GM11168 (cell line): ENCODE measurements at regions not wholly inside any gene's neighbourhood (a gene's known extent, or its start where the extent isn't known, plus 50 kb on each side); places are given as distances from the start of the nearest gene placed in this dataset.
"Not testable (repeated sequence)": the region's sequence is repeated elsewhere in the genome, so short reads cannot be mapped to it uniquely, and the experiment has no call there.

Experiments
- in situ Hi-C: fragments of 300-500 bp; cut with MboI; formaldehyde crosslinking; loops from one replicate; pipeline ENCODE4 v1.12.0; 2022; ENCODE audit warnings: low sequenced_read_pairs; ENCODE audit not compliant: unreplicated experiment

- in situ Hi-C loops, result no loop called here
These were observed 196.3 kb upstream of the SPRY1 start for GRCh38 chr4:123200051-123200940.

- in situ Hi-C loops, result no loop called here
These were observed 191.9 kb upstream of the SPRY1 start for GRCh38 chr4:123204737-123205136.

GRCh38 chr4:123206016-123206415 lies 190.6 kb upstream of the SPRY1 start:
- in situ Hi-C loops, result no loop called here

- in situ Hi-C loops, result no loop called here
These were observed 187.2 kb upstream of the SPRY1 start for GRCh38 chr4:123209436-123209835.

- in situ Hi-C loops, result no loop called here
These were observed 181.1 kb upstream of the SPRY1 start for GRCh38 chr4:123215536-123215935.

GRCh38 chr4:123216543-123216942 lies 180.1 kb upstream of the SPRY1 start:
- in situ Hi-C loops, result no loop called here

- in situ Hi-C loops, result no loop called here
These were observed 179.6 kb upstream of the SPRY1 start for GRCh38 chr4:123216946-123217345.

GRCh38 chr4:123217664-123218063 lies 178.9 kb upstream of the SPRY1 start:
- in situ Hi-C loops, result no loop called here

- in situ Hi-C loops, result no loop called here
These were observed 177.6 kb upstream of the SPRY1 start for GRCh38 chr4:123218981-123219380.

- in situ Hi-C loops, result no loop called here
These were observed 167.3 kb upstream of the SPRY1 start for GRCh38 chr4:123229286-123229685.

GRCh38 chr4:123230061-123230460 lies 166.5 kb upstream of the SPRY1 start:
- in situ Hi-C loops, result no loop called here

GRCh38 chr4:123232439-123232838 lies 164.2 kb upstream of the SPRY1 start:
- in situ Hi-C loops, result no loop called here

GRCh38 chr4:123233136-123233768 lies 163.3 kb upstream of the SPRY1 start:
- in situ Hi-C loops, result no loop called here

- in situ Hi-C loops, result no loop called here
These were observed 161.6 kb upstream of the SPRY1 start for GRCh38 chr4:123234955-123235354.

GRCh38 chr4:123235431-123235830 lies 161.2 kb upstream of the SPRY1 start:
- in situ Hi-C loops, result no loop called here

GRCh38 chr4:123236606-123237005 lies 160.0 kb upstream of the SPRY1 start:
- in situ Hi-C loops, result no loop called here

GRCh38 chr4:123240286-123240685 lies 156.3 kb upstream of the SPRY1 start:
- in situ Hi-C loops, result not testable (repeated sequence)

GRCh38 chr4:123243220-123243619 lies 153.4 kb upstream of the SPRY1 start:
- in situ Hi-C loops, result not testable (repeated sequence)

GRCh38 chr4:123244137-123244536 lies 152.5 kb upstream of the SPRY1 start:
- in situ Hi-C loops, result no loop called here

GRCh38 chr4:123246085-123246484 lies 150.5 kb upstream of the SPRY1 start:
- in situ Hi-C loops, result no loop called here

GRCh38 chr4:123248085-123248659 lies 148.4 kb upstream of the SPRY1 start:
- in situ Hi-C loops, result no loop called here
